Ishikawa (cell line): ENCODE measurements at regions not wholly inside any gene's neighbourhood (a gene's known extent, or its start where the extent isn't known, plus 50 kb on each side); places are given as distances from the start of the nearest gene placed in this dataset.

ENCODE experiments used
- CEBPB ChIP-seq: IDR thresholded peaks from 2 replicates; pipeline ENCODE4 v1.6.1; 2012
- USF1 ChIP-seq: IDR thresholded peaks from 2 replicates; pipeline ENCODE4 v1.6.1; 2012
- YY1 ChIP-seq: IDR thresholded peaks from 2 replicates; pipeline ENCODE4 v1.6.1; 2012; ENCODE audit warnings: low read depth

- no peak for TF ChIP-seq CEBPB
- TF ChIP-seq YY1 = no peak
- no peak for TF ChIP-seq USF1
Observed at GRCh38 chr5:156119692-156120091, 207.3 kb upstream of the SGCD start.
